GM04503 (cell line): ENCODE measurements at regions not wholly inside any gene's neighbourhood (a gene's known extent, or its start where the extent isn't known, plus 50 kb on each side); places are given as distances from the start of the nearest gene placed in this dataset.

Source experiments
- DNase-seq: peaks from one replicate; pipeline ENCODE4 v3.0.0-alpha.2; 2012; ENCODE audit warnings: low read depth

DNA sequence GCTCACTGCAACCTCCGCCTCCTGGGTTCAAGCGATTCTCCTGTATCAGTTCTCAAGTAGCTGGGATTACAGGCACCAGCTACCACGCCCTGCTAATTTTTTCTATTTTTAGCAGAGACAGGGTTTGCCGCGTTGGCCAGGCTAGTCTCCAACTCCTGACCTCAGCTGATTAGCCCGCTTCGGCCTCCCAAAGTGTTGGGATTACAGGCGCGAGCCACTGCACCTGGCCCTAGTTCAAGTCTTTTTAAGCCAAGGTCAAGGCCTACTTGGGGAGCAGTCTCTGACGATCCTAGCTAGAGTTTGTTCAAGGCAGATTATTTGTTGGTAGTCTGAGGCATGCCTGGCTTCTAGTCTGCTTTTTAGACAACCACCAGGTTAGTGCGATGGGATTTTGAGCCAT lies 709.5 kb upstream of the COBL start:
- DNase-seq: no peak

DNA sequence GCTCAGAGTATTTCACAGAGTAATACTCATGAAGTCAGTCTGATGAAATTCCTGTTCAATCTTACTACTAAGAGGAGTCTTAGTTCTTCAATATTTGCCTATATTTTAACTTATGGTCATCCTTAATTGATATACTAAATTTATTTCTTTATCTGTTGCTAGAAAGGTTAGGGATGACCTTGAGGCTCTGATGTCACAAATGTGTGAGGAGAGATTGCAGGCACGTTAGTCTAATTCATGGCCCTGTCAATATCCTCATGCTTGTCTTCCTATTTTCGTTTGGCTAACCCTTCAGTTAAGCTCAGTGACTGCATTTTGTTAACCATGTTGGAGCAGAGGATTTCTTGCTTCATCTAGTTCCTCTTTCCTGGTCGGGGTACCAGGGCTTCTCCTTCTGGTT lies 704.7 kb upstream of the COBL start:
- DNase-seq: no peak

DNA sequence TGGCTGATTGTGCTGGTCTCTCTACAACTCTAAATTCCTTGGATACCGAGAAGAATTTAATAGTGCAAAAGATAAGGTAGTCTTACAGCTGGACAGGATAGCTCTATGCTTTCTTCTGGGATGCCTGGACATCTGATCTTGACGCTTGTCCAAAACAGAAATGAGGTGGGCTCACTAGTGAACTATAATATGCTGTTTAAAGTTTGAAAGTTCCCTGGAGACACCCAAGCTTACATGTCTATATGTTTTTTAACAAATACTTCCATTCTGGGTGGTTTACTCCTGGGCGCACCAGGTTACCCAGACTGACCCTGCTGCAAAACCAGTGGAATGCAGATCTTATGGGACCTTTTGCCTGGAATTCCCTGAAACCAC lies 702.1 kb upstream of the COBL start:
- DNase-seq: no peak

DNA sequence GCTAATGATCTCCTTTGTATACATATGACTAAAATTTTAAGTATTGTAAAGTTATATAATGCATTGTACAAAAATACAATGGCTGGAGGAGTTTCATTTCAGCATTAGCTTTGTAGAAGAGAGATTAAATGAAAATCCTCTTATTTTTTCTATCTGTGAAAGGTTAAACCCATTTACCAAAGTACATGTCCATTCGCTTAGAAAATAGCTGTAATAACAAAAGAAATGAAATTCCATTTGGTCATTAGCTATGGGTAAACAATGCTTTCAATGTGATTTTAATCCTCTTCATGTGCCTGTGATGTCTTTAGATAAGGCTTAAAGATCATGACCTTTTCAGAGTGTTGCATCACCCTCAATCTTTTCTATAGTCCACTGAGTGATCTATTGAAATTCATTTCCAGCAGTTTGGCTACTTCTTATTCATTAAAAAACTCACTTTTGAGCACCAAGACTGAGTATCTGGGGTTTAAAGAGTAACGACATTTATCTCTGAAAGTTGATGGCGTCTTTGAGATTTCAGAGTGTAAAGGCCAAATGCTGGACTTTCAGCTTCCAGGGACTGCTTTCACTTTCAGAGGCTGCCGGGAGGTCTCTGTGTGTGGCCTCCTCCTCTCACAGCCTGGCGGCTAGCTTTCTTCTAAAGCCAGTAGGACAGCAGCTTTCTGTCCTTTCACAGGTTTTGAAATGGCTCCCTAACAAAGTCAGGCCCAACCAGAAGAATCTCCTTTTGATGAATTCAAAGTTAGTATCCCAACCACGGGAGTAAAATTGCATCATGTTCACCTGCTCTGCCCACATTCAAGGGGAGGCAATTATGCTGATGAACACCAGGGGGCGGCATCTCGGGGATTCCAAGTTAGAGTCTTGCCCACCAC lies 701.4 kb upstream of the COBL start:
- DNase-seq: no peak

GRCh38 chr7:52009181-52009580 lies 692.6 kb upstream of the COBL start:
- no peak for DNase-seq

- no peak for DNase-seq
Measured at GRCh38 chr7:52006674-52007073, 690.1 kb upstream of the COBL start.

DNA sequence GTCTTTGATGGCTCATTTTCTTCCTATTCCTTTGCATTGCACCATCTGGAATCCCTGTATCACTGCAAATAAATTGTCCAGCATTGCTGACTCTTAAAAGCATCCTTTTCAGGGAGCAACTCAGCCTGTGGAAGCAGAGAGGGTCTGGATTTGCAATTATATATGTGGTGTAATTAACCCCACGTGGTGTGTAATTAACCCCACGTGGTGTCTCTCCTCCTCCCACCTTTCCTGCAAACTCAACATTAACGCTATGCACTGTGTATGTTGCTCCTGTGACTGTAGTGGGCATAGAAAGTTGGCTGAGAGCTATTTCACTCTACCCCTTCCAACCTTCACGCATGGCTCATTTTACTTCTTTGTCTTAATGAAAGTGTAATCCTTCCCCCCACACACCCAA lies 689.0 kb upstream of the COBL start:
- DNase-seq: no peak

GRCh38 chr7:51995596-51996179 lies 679.1 kb upstream of the COBL start:
- no peak for DNase-seq

DNA sequence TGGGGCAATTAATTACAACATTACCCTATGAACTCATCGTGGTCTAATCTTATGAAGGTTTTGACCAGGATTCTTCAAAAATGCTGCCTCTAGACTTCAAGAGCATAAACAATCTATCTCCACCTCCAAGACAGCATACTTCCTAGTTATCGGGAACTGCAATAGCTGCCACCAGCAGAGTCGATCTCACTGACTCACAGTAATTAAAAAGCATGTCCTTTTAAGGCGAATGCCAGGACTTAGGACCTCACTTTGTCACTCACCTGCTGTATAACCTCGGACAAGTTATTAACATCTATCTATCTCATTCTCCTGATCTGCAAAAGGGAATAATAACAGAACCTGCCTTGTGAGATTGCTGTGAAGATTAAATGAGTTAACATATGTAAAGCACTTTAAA lies 666.0 kb upstream of the COBL start:
- no peak for DNase-seq

GRCh38 chr7:51980812-51981211 lies 664.2 kb upstream of the COBL start:
- no peak for DNase-seq

DNA sequence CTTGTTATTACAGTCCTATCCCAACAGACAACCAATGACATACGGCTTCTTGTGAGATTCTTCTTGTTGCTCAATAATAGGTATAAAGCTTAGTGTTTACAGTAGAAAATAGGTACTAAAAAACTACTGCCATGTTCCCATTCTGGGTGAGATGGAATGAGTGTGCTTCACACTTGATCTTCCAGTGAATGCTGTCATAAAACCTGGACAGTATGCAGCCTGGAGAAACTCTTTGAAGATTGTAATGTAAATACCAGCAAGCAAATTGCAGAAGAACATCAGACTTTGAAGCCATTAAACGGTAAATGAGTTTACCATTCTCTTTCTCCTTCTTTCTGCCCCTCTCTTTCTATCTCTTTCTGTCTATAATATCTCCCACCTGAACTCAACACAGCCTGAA lies 663.7 kb upstream of the COBL start:
- no peak for DNase-seq

- no peak for DNase-seq
Measured at GRCh38 chr7:51977913-51978312, 661.3 kb upstream of the COBL start.

- DNase-seq: no peak
Measured at GRCh38 chr7:51973939-51974338, 657.3 kb upstream of the COBL start.

GRCh38 chr7:51973071-51973470 lies 656.5 kb upstream of the COBL start:
- DNase-seq: no peak

DNA sequence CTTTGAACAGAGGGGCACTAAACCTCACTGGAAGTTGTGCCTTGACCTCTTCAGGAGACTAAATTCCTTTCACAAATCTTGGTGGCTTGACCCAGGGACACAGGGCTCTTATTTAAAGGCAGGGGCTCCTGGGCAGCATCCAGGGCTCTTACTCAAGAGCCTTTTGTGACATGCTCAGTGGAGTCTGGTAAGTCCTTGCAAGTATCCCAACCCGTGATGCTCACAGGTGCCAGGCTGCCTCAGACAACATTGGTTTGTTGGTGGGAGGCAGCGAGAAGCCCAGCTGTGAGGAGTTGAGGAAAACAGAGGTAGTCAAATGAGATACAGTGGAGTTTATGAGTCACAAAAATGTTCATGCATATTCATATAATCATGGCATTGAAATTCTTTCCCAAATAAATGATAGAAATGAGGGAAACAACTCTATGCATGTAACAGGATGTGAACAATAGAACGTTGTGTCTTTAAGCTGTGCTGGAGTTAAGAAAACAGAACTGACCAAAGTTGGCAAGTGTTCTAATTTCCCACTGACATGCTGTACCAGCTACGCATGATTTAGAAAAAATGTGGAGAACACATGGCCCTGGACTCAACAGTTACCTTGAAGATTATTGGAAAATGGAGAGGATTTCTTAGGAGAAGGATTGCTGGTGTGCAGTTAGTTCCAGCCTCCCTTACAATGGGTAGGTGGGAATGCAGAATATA lies 654.5 kb upstream of the COBL start:
- DNase-seq: no peak

GRCh38 chr7:51968461-51968860 lies 651.9 kb upstream of the COBL start:
- no peak for DNase-seq

DNA sequence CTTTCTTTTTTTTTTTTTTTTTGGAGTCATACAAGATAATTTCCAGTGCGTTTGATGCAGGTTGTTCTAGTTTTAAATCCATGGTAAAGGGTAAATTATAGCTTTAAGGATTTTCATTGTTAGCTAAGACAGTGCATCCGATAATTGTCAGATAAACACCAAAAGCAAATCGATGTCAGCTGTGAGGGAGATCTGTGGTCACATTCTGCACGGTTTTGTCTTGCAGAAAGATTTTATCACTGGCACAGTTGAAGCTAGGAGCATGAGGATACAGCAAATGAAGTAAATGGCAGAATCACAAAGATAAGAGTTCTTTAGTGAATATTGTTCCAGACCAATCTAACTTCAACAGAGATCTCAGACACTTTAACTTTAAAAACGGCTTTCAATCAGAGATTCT lies 648.8 kb upstream of the COBL start:
- DNase-seq: no peak

DNA sequence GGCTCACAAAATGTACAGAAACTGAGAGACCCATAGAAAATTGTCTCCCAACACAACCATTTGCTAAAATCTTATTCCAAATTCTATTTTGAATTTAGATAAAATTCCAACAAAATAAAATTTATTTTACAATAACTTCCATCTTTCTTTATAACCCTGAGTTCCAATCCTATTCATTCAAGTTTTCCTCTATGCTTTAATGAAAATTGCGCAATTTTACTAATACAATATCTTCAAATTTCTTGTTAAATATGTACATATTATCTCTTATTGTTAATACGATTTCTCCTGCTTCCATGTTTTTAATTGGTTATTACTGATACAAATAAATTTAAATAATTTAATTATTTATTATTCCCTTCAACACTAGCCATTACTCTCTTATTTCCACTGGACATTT lies 645.2 kb upstream of the COBL start:
- DNase-seq: no peak

- no peak for DNase-seq
Measured at GRCh38 chr7:51950813-51951212, 634.2 kb upstream of the COBL start.

GRCh38 chr7:51949726-51950644 lies 633.4 kb upstream of the COBL start:
- no peak for DNase-seq

GRCh38 chr7:51930834-51931233 lies 614.2 kb upstream of the COBL start:
- DNase-seq: no peak

GRCh38 chr7:51929818-51930217 lies 613.2 kb upstream of the COBL start:
- no peak for DNase-seq
